ENCODE measurements at regions not wholly inside any gene's neighbourhood (a gene's known extent, or its start where the extent isn't known, plus 50 kb on each side); places are given as distances from the start of the nearest gene placed in this dataset.

- DNase-seq (ENCODE audit: extremely low read depth in 1 of 11, low read depth in 9 of 11, low spot score in 4 of 11) = no peak
Observed at GRCh38 chr17:14011036-14011692, 58.1 kb upstream of the COX10 start.

GRCh38 chr17:14011740-14012405, 57.4 kb upstream of the COX10 start:
- no peak for DNase-seq (ENCODE audit: extremely low read depth in 1 of 11, low read depth in 9 of 11, low spot score in 4 of 11)

- no peak for DNase-seq (ENCODE audit: extremely low read depth in 1 of 11, low read depth in 9 of 11, low spot score in 4 of 11)
Observed at GRCh38 chr17:14014657-14015056, 54.6 kb upstream of the COX10 start.

GRCh38 chr17:14015271-14015670, 54.0 kb upstream of the COX10 start:
- DNase-seq (ENCODE audit: extremely low read depth in 1 of 11, low read depth in 9 of 11, low spot score in 4 of 11) = no peak

- DNase-seq (ENCODE audit: extremely low read depth in 1 of 11, low read depth in 9 of 11, low spot score in 4 of 11) = no peak
Observed at GRCh38 chr17:14016858-14017257, 52.4 kb upstream of the COX10 start.

GRCh38 chr17:14019186-14019956, 49.9 kb upstream of the COX10 start:
- no peak for DNase-seq (ENCODE audit: extremely low read depth in 1 of 11, low read depth in 9 of 11, low spot score in 4 of 11)
